Testis (tissue), 2 donors: ENCODE measurements at regions not wholly inside any gene's neighbourhood (a gene's known extent, or its start where the extent isn't known, plus 50 kb on each side); places are given as distances from the start of the nearest gene placed in this dataset.

Experiments
- POLR2A ChIP-seq: fragments of 450-650 bp; IDR thresholded peaks from one replicate; pipeline ENCODE4 v1.6.1; 2017; ENCODE audit warnings: antibody characterized with exemption, mild to moderate bottlenecking, moderate library complexity
- TF ChIP-seq, protein P1 (sequence below), 3 experiments: fragments of 450-650 bp in 2 of 3; fragments of 200-600 bp in 1 of 3; sonication (generic) in 1 of 3; IDR thresholded peaks; one replicate each; pipeline ENCODE4 v1.5.1; 2016 to 2019; ENCODE audit warnings: antibody characterized with exemption in 3 of 3, mild to moderate bottlenecking in 2 of 3, moderate library complexity in 1 of 3

DNA sequence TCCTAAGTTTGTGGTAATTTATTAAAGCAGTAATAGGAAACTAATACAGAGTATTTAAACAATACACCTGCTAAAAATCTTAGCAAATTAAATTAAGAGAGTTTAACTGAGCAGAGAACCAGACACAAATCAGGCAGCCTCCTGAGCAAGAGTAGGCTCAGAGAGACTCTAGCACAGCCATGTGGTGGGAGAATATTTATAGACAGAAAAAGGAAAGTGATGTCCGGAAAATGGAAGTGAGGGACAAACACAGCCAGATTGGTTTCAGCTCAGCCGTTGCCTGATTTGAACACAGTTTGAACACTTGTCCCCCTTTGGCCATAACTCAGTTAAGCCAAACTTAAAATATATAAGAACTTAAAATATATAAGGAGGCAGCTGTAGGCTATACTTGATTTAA is 192.6 kb upstream of the PSMD7 start:
- TF ChIP-seq, protein P1, sequence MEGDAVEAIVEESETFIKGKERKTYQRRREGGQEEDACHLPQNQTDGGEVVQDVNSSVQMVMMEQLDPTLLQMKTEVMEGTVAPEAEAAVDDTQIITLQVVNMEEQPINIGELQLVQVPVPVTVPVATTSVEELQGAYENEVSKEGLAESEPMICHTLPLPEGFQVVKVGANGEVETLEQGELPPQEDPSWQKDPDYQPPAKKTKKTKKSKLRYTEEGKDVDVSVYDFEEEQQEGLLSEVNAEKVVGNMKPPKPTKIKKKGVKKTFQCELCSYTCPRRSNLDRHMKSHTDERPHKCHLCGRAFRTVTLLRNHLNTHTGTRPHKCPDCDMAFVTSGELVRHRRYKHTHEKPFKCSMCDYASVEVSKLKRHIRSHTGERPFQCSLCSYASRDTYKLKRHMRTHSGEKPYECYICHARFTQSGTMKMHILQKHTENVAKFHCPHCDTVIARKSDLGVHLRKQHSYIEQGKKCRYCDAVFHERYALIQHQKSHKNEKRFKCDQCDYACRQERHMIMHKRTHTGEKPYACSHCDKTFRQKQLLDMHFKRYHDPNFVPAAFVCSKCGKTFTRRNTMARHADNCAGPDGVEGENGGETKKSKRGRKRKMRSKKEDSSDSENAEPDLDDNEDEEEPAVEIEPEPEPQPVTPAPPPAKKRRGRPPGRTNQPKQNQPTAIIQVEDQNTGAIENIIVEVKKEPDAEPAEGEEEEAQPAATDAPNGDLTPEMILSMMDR (IDR thresholded peaks at IDR 0.05) = no peak
- no peak for TF ChIP-seq POLR2A
